Activated effector memory CD4-positive, alpha-beta T cell treated with anti-CD3 and anti-CD28 coated beads, Interleukin-2, amount 50 U/mL, for 16 hours (primary cell): ENCODE measurements at regions not wholly inside any gene's neighbourhood (a gene's known extent, or its start where the extent isn't known, plus 50 kb on each side); places are given as distances from the start of the nearest gene placed in this dataset.
"Not testable (repeated sequence)": the region's sequence is repeated elsewhere in the genome, so short reads cannot be mapped to it uniquely, and the experiment has no call there.

Source experiments
- DNase-seq: peaks from one replicate; pipeline ENCODE4 v3.0.0-alpha.2; 2020

GRCh38 chr13:71067165-71067815 lies 799.7 kb downstream of the DACH1 start:
- DNase-seq, result no peak

GRCh38 chr13:71056581-71056980 lies 810.4 kb downstream of the DACH1 start:
- no peak for DNase-seq

DNA sequence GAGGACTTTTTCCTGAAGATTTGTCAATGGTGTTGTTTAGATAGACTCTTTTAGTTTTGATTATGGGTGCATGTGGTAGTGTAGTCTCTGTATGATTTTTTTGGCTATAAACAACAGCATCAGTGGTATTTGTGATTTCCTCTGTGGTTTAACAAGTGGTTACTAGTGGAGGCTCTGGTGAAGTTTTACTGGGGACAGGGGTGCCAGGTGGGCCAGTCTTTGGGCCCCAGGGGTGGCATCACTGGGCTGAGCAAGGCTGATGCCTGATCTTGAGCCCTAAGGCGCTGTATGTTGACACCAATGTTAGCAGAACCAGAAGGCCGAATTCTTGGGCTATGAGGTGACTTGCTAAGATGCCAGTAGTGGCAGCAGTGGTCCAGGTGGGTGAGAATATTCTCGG lies 811.4 kb downstream of the DACH1 start:
- DNase-seq, result no peak

- DNase-seq, result no peak
These were observed 812.0 kb downstream of the DACH1 start for GRCh38 chr13:71055047-71055446.

DNA sequence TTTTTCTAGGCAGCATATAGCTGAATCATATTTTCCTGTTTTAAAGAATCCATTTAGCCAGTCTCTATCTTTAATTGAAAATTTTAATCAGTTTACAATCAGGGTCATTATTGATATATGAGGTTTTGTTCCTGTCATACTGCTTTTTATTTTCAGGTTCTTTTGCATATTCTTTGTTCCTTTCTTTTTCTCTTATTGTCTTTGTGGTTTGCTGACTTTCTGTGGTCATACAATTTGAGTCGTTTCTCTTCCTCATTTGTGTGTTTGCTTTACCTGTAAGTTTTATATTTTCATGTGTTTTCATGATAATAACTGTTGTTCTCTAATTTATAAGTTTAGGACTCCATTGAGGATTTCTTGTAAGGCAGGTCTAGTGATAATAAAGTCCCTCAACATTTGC lies 812.6 kb downstream of the DACH1 start:
- no peak for DNase-seq

GRCh38 chr13:71051573-71051972 lies 815.4 kb downstream of the DACH1 start:
- no peak for DNase-seq

DNA sequence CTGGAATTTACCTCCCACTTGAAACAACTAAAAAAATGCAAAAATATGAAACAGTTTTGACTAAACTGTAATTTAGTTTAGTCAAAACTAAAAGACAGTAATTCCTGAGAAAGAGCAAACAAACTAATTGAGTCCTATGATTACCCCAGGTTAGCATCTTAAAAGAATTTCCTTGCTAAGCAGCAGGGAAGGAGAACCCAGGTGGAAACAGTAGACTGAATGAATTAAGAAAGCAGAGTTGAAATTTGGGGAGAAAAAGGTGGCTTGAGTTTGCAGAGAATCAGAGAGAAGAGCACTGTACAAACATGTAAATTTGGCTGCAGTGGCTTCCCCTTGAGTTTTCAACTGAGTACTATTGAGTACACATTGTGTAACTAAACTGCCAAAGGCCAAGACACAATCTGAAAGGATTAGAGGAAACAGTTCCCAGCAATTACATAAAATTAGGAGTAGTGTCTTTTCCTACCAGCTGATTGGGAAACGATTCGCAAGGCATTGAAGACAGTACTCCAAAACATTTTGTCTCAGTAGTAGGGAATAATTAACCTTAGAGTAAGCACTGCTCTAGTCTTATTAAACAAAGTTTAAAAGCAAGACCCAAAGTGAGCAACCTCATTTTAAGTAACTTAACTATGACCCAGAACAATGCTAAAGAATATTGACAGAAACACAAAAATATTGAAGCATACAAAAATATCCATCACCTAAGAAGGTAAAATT lies 820.5 kb downstream of the DACH1 start:
- DNase-seq, result no peak

DNA sequence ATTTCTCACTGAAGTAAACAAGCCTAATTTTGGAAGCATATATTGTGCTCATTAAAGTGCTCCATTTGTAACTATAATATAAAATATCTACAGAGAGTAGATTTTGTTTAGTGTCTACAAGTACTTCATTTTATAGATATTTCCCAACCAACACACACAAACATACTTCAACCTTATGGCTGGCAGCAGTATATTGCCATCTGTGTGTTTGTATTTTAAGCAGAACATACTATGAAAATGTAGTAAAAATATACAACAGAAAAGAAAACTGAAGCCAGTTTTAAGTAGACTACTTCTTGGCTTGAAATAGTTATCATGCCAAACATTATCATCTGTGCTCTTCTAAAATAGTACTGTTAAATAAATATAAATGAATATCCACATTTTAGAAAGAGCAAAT lies 821.9 kb downstream of the DACH1 start:
- DNase-seq, result no peak

DNA sequence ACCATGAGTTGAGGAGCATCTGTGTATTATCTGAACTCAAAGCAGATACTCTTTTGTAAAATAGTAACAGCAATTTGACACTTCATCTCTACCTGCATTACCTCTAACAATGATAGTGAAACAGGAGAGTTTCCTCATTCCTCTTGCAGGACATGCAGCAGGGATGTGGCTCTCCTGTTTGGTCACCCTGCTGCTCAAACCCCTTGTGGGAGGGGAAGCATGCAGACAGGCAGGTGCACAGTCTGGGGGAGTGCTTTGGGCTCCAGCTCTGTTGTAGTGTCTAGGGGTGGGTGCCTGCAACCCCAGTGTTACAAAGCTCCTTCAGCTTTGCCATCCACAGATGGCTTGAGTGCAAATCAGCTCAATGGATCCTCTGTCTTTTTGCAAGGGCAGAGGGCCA lies 827.6 kb downstream of the DACH1 start:
- DNase-seq, result no peak

DNA sequence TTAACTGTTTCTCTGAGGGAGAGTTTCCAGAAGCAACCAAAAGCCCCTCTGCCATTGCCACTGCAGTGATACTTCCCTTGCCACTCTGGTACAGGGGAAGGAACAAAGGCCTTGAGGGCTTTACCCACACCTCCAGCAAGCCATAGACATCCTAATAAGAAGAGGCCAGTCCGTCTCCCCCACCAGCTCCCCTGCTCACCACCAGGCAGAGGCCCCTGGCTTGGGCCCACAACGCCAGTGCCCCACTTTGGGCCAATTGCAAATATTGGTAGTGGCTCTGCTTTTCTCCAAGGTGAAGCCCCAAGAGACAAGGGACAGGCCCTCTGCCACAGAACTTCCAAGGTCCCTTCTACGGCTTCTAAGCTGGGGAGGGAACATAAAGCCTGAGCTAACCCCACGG lies 833.0 kb downstream of the DACH1 start:
- DNase-seq, result no peak

DNA sequence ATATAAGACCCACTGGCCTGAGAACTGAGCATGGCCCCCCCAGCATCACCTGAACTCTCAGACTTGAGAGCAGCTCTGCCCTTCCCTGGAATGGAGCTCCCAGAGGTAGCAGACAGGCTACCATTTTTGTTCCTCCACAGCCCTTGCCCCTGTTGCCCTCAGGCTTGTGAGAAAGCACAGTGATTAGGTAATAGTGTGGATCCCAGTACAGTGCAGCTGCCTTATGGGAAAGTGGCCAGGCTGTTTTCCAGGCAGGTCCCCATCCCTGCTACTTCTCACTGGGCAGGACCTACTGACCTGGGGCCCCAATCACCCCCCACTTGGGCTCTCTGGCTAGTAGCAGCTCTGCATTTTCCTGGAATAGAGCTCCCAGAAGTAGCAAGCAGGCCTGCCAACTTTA lies 834.0 kb downstream of the DACH1 start:
- DNase-seq, result no peak

DNA sequence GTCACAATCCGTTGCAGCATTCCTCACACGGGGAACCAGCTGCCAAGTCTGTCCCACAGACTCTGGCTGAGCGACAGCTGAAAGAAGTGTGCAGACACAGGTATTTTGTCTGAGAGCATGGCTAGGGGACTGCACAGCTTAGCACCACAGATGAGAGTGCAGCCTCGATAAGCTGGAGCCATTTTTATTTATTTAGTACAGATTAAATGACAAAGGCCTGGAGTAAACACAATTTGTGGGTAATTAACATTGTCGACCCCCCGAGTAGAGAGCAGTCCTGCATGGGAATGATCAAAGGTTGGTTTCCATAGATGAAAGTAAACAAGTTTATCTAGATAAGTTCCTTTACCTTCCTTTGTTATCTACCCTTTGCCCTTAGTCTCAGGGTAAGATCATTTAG lies 836.2 kb downstream of the DACH1 start:
- DNase-seq, result no peak

GRCh38 chr13:71028884-71029283 lies 838.1 kb downstream of the DACH1 start:
- DNase-seq, result no peak

DNA sequence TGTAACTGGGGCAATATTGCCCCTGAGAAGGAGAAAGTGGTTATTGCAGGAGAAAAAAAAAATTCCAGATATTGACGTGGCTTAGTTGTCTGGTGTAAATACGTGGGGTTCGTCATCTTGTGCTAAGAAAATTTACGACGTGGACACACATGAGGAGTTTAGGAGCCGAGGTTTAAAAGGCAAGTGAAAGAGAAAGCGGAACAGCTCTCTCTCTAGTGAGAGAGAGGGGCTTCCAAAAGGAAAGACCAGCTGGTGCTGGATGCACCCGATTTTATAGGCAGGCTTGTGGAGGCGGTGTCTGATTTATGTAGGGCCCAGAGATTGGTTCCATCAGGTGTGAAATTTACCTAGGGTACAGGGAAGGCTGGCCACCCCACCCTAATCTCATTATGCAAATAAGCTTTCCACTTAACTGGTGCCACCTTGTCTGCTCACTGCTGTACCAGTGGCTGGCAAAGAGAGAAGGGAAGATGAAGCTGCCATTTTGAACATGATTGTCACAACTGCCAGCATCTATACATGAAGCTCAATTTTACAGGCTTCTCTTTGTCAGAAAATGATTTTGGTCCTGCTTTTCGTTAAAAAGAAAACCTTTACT lies 845.1 kb downstream of the DACH1 start:
- DNase-seq, result no peak

GRCh38 chr13:71018995-71019394 lies 848.0 kb downstream of the DACH1 start:
- DNase-seq, result no peak

DNA sequence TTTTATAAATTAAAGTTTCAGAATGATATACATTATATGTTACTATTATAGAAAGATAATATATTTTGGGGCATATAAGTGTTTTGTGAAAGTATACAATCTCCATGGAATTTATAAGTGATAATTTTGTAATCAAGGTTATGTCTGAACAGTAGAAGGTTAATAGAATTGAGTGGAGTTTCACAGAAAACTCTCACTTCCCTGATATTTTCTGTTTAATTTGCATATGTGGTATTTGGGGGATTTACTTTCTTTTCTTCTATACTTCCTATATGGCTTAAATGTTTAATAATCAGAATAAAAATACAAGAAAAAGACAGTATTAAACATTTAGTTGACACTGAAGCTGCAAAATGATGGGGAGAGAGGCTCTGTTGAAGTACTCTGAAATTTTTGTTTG lies 848.5 kb downstream of the DACH1 start:
- DNase-seq, result no peak

GRCh38 chr13:71017607-71018006 lies 849.4 kb downstream of the DACH1 start:
- DNase-seq, result no peak

- DNase-seq, result no peak
These were observed 851.5 kb downstream of the DACH1 start for GRCh38 chr13:71015516-71015915.

GRCh38 chr13:71015021-71015420 lies 852.0 kb downstream of the DACH1 start:
- no peak for DNase-seq

GRCh38 chr13:71005919-71006318 lies 861.1 kb downstream of the DACH1 start:
- no peak for DNase-seq

DNA sequence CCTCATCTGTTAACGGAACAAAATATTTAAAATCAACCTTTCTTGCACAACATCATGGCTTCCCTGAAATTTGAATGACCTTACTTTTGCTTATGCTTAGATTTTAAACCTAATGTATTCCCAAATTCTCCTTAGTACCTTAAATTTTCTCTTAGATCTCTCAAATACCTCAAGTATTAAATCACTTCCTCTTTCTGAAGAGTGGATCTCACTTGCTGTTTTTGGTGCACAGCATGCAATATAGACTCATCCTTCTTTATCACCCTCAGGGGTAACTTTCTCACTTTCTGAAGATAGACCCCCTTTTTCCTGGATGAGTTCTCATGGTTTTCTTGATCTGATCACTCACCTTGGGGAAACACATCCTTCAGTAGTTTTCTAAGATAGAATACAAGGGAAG lies 871.7 kb downstream of the DACH1 start:
- no peak for DNase-seq

GRCh38 chr13:70994191-70994590 lies 872.8 kb downstream of the DACH1 start:
- DNase-seq, result no peak

- no peak for DNase-seq
These were observed 878.8 kb upstream of the KLHL1 start for GRCh38 chr13:70987043-70987442.

DNA sequence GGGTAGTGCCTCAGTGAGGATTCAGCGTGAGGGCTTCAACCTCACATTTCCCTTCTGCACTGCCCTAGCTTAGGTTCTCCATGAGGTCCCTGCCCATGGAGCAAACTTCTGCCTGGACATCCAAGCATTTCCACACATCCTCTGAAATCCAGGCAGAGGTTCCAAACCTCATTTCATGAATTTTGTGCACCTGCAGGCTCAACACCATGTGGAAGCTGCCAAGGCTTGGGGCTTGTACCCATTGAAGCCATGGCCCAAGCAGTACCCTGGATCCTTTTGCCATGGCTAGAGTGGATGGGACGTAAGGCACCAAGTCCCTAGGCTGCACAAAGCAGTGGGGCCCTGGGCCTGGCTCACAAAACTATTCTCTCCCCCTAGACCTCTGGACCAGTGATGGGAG lies 877.1 kb upstream of the KLHL1 start:
- no peak for DNase-seq

- DNase-seq, result not testable (repeated sequence)
These were observed 873.0 kb upstream of the KLHL1 start for GRCh38 chr13:70981219-70981618.
